ENCODE measurements at regions not wholly inside any gene's neighbourhood (a gene's known extent, or its start where the extent isn't known, plus 50 kb on each side); places are given as distances from the start of the nearest gene placed in this dataset.

DNA sequence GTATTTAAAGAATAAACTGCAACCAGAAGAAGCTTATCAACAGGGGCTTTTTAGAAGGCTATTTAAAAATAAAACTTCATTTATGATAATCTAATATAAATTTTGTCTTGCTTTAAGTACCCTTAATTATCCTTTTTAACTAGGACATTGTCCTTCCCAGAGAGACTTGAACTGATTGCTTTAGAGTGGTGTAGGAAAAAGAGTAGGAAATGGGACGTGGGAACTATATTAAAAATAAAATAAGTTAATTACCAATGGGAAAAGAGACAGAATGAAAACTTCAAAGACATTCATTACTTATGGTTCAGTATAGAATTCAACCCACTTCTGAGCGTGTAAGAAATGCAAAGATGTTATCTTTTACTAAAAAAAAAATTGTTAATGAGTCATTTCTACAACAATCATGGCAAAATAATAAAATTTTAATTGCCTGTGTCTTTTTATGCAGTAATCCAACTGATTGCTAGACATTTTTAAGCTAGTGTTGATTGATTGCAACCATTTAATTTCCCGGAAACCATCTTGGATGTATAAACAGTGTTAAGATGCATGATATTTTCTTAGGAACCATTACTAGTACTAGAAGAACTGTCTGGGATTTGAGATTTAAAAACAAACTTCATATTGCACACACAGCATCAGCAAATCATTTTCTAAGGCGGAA, 298.8 kb upstream of the UMPS start:
- no peak for TF ChIP-seq CTCF (IDR thresholded peaks at IDR 0.05; ENCODE audit: insufficient read depth, low read depth, low read length)
- DNase-seq (ENCODE audit: low read depth): no peak
- no peak overlapping the region for H3K4me3 ChIP-seq (ENCODE audit: low read depth, low read length)

GRCh38 chr3:124434176-124434575, 296.1 kb upstream of the UMPS start:
- H3K4me3 ChIP-seq (ENCODE audit: low read depth, low read length): no peak overlapping the region
- TF ChIP-seq CTCF (IDR thresholded peaks at IDR 0.05; ENCODE audit: insufficient read depth, low read depth, low read length): no peak
- DNase-seq (ENCODE audit: low read depth): no peak

- H3K4me3 ChIP-seq (ENCODE audit: low read depth, low read length): no peak overlapping the region
- TF ChIP-seq CTCF (IDR thresholded peaks at IDR 0.05; ENCODE audit: insufficient read depth, low read depth, low read length): no peak
- DNase-seq (ENCODE audit: low read depth): no peak
Observed at GRCh38 chr3:124435467-124435866, 294.8 kb upstream of the UMPS start.

DNA sequence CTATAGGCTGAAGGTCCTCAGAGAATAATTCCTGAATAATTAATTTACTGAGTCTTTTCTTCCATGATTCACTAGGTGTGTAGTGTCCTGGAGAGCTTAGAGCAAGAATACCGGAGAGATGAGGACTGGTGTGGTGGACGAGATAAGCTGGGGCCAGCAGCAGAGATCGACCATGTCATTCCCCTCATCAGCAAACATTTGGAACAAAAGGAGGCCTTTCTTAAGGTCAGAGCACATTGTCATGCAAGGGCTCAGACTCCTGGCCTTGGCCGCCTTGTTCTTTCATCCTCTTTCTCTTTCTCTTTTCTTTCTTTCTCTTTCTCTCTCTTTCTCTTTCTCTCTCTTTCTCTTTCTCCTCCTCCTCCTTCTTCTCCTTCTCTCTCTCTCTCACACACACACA, 291.4 kb upstream of the UMPS start:
- no peak for TF ChIP-seq CTCF (IDR thresholded peaks at IDR 0.05; ENCODE audit: insufficient read depth, low read depth, low read length)
- no peak overlapping the region for H3K4me3 ChIP-seq (ENCODE audit: low read depth, low read length)
- DNase-seq (ENCODE audit: low read depth): no peak

DNA sequence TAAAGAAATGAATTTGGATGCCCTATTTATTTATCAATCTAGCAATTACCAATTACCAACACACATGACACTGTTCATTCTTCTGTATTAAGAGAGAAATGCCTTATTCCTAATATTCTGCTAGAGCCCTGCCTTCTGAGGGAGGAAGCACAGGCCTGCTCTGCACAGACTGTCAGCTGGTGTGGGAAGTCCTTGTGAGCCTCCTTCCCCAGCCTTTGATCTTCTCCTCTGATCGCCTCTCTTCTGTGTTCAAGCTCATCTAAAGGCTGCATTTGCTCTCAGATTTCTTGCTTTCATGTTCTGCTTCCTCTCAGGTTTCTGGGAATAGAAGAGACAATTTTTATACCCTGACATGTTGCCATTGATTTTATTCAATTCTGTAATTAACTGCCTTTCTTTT, 290.6 kb upstream of the UMPS start:
- H3K4me3 ChIP-seq (ENCODE audit: low read depth, low read length): no peak overlapping the region
- DNase-seq (ENCODE audit: low read depth): no peak
- TF ChIP-seq CTCF (IDR thresholded peaks at IDR 0.05; ENCODE audit: insufficient read depth, low read depth, low read length): no peak

DNA sequence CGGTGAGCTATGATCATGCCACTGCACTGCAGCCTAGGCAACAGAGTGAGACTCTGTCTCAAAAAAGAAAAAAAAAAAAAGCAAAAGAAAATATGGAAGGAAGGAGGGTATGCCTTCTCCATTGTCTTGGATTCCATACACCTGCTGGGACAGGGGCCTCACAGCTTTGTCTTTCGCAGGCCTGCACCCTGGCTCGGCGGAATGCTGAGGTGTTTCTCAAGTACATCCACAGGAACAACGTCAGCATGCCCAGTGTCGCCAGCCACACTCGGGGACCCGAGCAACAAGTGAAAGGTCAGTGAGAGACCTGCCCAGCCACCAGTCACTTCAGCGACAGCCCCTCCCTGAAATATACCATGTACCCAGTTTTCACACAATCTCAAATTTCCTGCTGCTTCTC, 288.5 kb upstream of the UMPS start:
- no peak for TF ChIP-seq CTCF (IDR thresholded peaks at IDR 0.05; ENCODE audit: insufficient read depth, low read depth, low read length)
- no peak for DNase-seq (ENCODE audit: low read depth)
- H3K4me3 ChIP-seq (ENCODE audit: low read depth, low read length): no peak overlapping the region

DNA sequence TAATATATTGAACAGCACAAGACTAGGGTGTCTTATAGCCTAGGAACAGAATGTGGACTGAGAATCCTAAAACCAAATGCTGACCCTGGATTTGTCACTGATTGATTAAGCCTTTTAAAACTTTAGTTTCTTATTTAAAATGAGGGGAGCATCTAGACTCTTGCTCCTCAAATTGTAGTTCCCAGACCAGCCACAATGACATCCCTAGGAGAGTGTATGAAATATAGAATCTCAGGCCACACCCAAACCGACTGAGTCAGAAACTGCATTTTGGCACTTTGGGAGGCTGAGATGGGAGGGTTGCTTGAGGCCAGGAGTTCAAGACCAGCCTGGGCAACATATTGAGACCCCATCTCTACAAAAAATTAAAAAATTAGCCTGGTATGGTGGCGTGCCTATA, 287.8 kb upstream of the UMPS start:
- DNase-seq (ENCODE audit: low read depth): no peak
- H3K4me3 ChIP-seq (ENCODE audit: low read depth, low read length): no peak overlapping the region
- TF ChIP-seq CTCF (IDR thresholded peaks at IDR 0.05; ENCODE audit: insufficient read depth, low read depth, low read length): no peak
